ES-I3 (cell line): ENCODE measurements at regions not wholly inside any gene's neighbourhood (a gene's known extent, or its start where the extent isn't known, plus 50 kb on each side); places are given as distances from the start of the nearest gene placed in this dataset.

Source experiments
- H3K36me3 ChIP-seq: 2 replicates; pipeline ENCODE4 v1.6.1; 2013; ENCODE audit warnings: mild to moderate bottlenecking, low read length, control low read depth, moderate library complexity; ENCODE audit not compliant: insufficient read depth
- H3K4me1 ChIP-seq: 2 replicates; pipeline ENCODE4 v1.6.1; 2013; ENCODE audit warnings: mild to moderate bottlenecking, control low read depth, low read length; ENCODE audit not compliant: insufficient read depth
- H3K9ac ChIP-seq: 2 replicates; pipeline ENCODE4 v1.6.1; 2013; ENCODE audit warnings: low read depth, mild to moderate bottlenecking, low read length, moderate library complexity
- H3K9me3 ChIP-seq: 2 replicates; pipeline ENCODE4 v1.6.1; 2013; ENCODE audit warnings: mild to moderate bottlenecking, low read length, moderate library complexity; ENCODE audit not compliant: control insufficient read depth, insufficient read depth

DNA sequence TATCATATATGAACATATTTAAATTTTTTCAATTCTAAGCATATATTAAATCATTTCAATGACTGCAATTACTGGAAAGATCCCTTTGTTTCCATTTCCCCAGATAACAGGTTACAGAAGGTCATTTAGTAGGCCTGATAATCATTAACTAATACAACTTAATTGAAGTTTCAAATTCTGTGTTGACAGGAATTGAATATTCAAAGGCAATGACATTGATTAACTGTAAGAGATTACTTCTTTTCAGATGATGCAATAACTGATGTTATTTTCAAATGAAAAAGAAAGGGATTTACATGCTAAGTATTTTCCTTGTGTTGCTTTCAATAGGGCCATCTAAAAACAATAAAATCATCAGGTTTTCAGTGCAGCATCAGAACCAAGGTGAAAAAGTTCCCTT lies 81.1 kb upstream of the ENPEP start:
- Histone ChIP-seq H3K9me3 (no peaks in the 10 kb centered on the region), H3K36me3 (no peaks in the 10 kb centered on the region), H3K4me1 (no peaks in the 10 kb centered on the region), H3K9ac (no peak overlapping the region)

GRCh38 chr4:110381784-110382183 lies 94.2 kb upstream of the ENPEP start:
- H3K9ac ChIP-seq: no peak overlapping the region
- no peaks in the 10 kb centered on the region for H3K4me1 ChIP-seq
- H3K9me3 ChIP-seq: no peaks in the 10 kb centered on the region
- no peaks in the 10 kb centered on the region for H3K36me3 ChIP-seq

DNA sequence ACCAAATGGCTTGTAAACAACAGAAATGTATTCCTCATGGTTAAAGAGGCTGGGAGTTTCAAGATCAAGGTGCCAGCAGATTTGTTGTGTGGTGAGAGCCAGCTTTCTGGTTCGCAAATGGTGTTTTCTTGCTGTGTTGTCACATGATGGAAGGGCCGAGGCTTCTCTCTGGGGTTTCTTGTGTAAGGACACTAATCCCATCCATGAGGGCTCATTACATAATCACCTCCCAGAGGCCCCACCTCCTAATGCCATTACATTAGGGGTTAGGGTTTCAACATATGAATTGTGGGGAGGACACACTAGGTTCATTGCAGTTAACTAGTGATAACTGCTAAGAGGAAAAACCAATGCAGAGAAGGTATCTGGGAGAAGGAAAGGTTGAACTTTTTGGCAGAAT lies 103.5 kb upstream of the ENPEP start:
- Histone ChIP-seq H3K9me3 (no peaks in the 10 kb centered on the region), H3K4me1 (no peaks in the 10 kb centered on the region), H3K9ac (no peak overlapping the region), H3K36me3 (no peaks in the 10 kb centered on the region)

DNA sequence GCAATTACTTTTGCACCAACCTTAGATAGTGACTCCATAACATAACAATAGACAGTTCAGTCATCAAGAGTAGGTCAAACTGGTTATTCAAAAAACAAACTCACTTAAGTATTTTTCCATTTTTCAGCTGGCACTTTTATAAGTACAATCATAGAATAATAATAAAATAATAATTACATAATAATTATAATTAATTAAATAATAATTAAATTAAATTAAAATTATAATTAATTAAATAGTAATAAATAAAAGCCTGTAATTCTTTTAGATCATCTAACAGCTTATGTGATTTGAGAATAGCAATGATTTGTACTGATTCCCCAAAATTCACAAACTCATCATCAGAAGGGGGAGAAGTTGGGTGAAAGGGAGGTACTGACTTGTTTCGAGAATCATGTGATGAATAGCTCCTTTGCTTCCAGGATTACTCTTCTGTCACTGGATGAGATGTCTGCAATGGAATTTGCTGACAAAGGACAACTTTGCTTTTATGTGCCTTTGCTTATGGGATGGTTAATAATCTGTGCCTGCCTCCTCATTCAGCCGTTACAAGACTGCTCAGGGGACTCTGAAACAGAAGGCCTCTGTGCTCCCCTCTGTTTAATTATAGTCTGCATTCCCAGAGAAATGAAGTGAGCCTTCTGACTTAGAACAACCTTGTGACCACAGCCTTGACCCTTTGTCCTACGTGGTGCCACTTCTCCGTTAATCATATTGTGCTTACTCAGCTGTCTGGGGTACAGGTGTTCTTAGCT lies 104.8 kb upstream of the ENPEP start:
- Histone ChIP-seq H3K4me1 (no peaks in the 10 kb centered on the region), H3K36me3 (no peaks in the 10 kb centered on the region), H3K9ac (no peak overlapping the region), H3K9me3 (no peaks in the 10 kb centered on the region)

- H3K9me3 ChIP-seq: no peaks in the 10 kb centered on the region
- no peaks in the 10 kb centered on the region for H3K36me3 ChIP-seq
- H3K4me1 ChIP-seq: no peaks in the 10 kb centered on the region
- no peak overlapping the region for H3K9ac ChIP-seq
Observed at GRCh38 chr4:110368409-110368808, 107.5 kb upstream of the ENPEP start.

- Histone ChIP-seq H3K4me1 (no peaks in the 10 kb centered on the region), H3K9me3 (no peaks in the 10 kb centered on the region), H3K9ac (no peak overlapping the region), H3K36me3 (no peaks in the 10 kb centered on the region)
Observed at GRCh38 chr4:110367156-110367555, 108.8 kb upstream of the ENPEP start.

DNA sequence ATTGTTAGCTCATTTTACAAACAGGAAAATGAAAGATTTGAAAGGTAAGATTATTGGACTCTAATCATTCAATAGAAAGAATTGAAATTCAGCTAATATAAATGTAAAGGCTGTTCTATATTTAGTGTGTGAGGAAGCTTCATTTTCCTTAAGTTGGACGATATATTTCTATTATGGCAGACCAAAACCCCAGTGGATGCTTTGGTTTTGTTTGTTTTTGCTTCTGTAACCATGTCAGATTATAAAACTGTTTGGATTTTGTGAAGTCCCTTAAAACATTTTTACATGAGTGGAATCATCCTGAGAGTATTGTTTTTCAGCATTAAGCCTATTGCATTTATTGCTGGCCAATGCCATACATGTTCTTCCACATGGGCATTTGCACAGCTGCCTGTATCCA lies 110.2 kb upstream of the ENPEP start:
- Histone ChIP-seq H3K9ac (no peak overlapping the region), H3K4me1 (no peaks in the 10 kb centered on the region), H3K36me3 (no peaks in the 10 kb centered on the region), H3K9me3 (no peaks in the 10 kb centered on the region)

DNA sequence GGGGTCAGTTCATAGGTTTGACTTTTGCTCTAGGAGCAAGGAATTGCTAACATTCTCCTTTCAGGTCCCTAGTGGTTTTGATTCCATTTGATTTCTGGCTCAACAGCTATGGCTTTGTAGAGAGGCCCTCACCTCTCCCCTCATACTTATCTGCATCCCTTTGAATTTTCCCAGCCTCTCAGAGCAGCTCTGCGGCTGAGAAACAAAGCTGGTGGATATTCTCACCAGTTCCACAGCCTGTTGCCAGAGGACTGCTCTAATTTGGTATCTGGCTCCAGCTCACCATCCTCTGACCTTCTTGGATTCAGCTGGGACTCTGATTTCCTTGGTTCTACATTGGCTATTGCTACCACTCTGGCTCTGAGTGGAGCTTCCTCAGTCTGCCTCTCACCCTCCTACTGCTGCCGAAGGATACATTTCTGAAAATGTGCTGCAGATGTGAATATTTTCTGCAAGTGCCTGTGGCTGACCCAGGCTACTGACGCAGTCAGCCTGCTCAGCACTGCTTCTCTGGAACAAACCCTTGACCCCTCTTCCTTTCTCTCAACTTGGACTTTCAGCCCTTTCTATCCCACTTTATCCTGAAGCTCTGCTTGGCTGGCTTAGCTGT lies 110.9 kb upstream of the ENPEP start:
- H3K4me1 ChIP-seq: no peaks in the 10 kb centered on the region
- H3K36me3 ChIP-seq: no peaks in the 10 kb centered on the region
- no peak overlapping the region for H3K9ac ChIP-seq

DNA sequence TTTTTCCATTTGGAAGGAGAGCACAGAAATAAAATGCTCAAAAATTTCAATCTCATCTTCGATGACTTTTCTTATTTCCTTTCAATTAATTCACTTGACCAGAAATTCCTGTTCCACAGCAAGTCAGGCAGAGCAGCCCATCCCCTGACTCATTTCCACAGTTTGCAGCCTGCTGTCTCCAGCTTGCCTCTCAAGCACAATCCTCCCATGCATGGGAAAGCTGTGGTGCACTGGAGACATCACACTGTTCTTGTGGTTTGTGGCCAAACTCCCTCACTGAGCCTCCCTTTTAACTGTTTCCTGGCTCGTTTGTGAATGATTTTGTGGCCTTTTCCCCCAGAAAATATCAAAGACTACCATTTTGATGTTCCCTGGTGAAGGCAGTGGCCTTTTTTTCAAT lies 114.0 kb upstream of the ENPEP start:
- Histone ChIP-seq H3K9me3 (no peaks in the 10 kb centered on the region), H3K36me3 (no peaks in the 10 kb centered on the region), H3K4me1 (no peaks in the 10 kb centered on the region), H3K9ac (no peak overlapping the region)

More for the DNA sequence above, 110.9 kb upstream of the ENPEP start:
- H3K9me3 ChIP-seq: no peaks in the 10 kb centered on the region

DNA sequence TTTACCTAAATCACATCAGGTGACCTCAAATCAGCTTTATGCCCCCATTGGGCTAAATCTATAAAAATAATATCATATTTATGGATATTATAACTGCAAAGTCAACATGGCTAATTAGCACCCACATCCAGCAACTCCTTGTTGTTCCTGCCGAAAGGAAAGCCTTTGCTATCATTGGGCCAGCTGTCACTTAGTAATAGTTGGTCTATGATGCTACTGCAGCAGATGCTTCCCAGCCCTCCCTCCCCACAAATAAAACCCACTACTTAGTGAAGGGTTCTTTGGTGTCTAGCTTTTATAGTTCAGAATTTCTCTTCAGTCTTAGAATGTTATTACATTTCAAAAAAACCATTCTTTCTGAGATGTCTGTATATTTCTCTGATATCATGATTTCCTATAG lies 116.9 kb upstream of the ENPEP start:
- no peaks in the 10 kb centered on the region for H3K36me3 ChIP-seq

DNA sequence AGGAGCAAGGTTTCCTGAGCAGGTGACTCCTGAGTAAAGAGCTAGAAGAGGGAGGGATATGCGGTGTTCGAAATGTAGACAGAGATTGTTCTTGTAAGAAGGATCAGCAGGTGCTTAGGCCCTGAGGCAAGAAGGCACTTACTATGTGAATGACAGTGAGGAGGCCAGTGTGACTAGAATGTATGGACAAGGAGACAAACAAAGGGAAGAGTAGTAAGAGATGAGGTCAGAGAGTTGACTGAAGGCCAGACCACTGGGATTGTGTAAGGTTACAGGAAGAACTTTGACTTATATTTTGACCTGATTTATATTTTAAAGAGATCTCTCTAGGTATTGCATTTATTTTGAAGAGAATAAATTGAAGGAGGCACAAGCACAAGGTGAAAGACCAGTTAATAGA lies 118.4 kb upstream of the ENPEP start:
- no peaks in the 10 kb centered on the region for H3K4me1 ChIP-seq

More for the DNA sequence above, 116.9 kb upstream of the ENPEP start:
- Histone ChIP-seq H3K9me3 (no peaks in the 10 kb centered on the region), H3K9ac (no peak overlapping the region), H3K4me1 (no peaks in the 10 kb centered on the region)

DNA sequence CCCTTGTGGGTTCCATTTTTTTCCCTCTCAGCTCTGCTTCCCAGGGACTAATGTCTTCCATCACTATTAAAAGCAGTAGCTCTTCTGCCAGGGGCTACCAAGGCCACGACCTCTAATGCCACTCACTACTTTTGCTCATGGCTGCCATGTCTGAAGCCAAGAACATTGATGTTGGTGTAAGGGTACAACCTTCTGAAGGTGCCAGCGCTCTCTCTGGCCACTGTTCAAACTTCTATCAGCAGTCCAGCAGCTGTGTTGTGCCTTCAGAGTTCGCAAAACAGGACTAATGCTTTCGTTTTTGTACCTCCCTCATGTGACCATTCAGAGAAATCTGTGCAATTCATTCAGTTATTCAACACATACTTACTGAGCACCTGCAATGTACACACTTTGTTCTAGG lies 121.5 kb upstream of the ENPEP start:
- no peak overlapping the region for H3K9ac ChIP-seq
- no peaks in the 10 kb centered on the region for H3K4me1 ChIP-seq
- no peaks in the 10 kb centered on the region for H3K36me3 ChIP-seq
- H3K9me3 ChIP-seq: no peaks in the 10 kb centered on the region

More for the DNA sequence above, 118.4 kb upstream of the ENPEP start:
- Histone ChIP-seq H3K36me3 (no peaks in the 10 kb centered on the region), H3K9me3 (no peaks in the 10 kb centered on the region), H3K9ac (no peak overlapping the region)

- H3K9me3 ChIP-seq: no peaks in the 10 kb centered on the region
- H3K4me1 ChIP-seq: no peaks in the 10 kb centered on the region
- no peak overlapping the region for H3K9ac ChIP-seq
- H3K36me3 ChIP-seq: no peaks in the 10 kb centered on the region
Observed at GRCh38 chr4:110352670-110353442, 123.1 kb upstream of the ENPEP start.

DNA sequence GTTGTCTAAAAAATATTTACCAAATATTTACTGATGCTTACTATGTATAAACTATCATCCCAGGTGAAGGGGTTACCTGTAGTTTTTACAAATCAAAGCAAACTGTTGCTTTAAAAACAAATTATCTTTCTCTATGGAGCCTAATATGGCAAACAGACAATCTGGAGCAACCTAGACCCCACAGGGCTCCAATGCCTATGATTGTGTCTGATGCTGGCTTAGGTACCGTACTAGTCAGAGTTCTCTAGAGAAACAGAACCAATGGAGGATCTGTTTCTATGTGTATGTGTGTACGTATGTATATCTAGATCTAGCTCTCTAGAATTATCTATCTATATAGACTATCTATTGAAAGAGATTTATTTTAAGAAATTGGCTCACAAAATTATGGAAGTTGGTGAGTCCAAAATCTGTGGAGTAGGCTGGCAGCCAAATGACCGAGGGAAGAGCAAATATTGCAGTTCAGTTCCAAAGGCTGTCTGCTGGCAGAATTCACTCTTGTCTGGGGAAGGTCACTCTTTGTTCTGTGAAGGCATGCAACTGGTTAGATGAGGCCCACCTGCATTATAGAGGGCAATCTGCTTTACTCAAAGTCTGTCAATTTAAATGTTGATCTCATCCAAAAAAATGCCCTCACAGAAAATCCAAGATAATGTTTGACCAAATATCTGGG lies 127.1 kb upstream of the ENPEP start:
- no peak overlapping the region for H3K9ac ChIP-seq
- no peaks in the 10 kb centered on the region for H3K4me1 ChIP-seq
- H3K36me3 ChIP-seq: no peaks in the 10 kb centered on the region
- no peaks in the 10 kb centered on the region for H3K9me3 ChIP-seq
